ENCODE measurements at regions not wholly inside any gene's neighbourhood (a gene's known extent, or its start where the extent isn't known, plus 50 kb on each side); places are given as distances from the start of the nearest gene placed in this dataset.

DNA sequence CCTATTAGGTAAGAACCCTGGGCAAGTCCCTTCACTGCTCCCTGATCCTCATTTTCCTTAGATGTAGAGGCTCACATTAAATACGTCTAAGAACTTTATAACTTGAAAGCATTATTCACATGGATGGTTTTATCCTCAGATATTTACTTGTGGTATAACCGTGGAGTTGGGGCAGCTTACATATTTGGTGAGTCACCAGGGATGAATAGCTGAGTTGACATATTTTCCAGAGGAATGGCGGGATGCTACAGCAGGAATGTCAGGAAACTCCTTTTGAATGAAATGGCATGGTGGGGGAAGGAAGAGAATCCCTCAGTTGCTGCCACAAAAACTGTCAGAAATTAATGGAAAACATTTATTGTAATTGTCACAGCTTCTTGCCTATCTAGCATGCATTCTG, 165.3 kb upstream of the RPS6KA3 start:
- TF ChIP-seq, protein P1, sequence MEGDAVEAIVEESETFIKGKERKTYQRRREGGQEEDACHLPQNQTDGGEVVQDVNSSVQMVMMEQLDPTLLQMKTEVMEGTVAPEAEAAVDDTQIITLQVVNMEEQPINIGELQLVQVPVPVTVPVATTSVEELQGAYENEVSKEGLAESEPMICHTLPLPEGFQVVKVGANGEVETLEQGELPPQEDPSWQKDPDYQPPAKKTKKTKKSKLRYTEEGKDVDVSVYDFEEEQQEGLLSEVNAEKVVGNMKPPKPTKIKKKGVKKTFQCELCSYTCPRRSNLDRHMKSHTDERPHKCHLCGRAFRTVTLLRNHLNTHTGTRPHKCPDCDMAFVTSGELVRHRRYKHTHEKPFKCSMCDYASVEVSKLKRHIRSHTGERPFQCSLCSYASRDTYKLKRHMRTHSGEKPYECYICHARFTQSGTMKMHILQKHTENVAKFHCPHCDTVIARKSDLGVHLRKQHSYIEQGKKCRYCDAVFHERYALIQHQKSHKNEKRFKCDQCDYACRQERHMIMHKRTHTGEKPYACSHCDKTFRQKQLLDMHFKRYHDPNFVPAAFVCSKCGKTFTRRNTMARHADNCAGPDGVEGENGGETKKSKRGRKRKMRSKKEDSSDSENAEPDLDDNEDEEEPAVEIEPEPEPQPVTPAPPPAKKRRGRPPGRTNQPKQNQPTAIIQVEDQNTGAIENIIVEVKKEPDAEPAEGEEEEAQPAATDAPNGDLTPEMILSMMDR (IDR thresholded peaks at IDR 0.05; ENCODE audit: control insufficient read depth, insufficient read depth, low read depth, low read length, missing control alignments), result no peak
- no peak for DNase-seq (ENCODE audit: low read depth)
- no peak overlapping the region for H3K4me3 ChIP-seq (ENCODE audit: control insufficient read depth, low read depth, low read length)

DNA sequence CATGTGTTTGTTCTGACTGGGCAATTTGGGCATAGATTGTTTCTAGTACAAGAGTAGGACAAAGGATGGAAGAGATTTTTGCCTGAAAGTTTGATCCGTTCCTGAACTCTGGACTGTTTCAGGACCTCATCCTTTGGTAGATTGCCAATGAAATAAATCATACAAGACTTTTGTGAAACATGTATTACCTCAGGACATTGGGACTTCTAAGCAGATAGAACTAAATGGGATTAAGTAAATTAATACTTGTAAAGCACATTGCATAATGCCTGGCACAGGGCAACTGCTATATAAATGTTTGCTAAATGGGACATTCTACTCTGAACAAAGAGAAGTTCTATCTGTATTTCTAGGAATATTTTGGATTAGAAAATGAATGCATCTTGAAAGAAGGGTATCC, 164.8 kb upstream of the RPS6KA3 start:
- DNase-seq (ENCODE audit: low read depth), result no peak
- TF ChIP-seq, protein P1 (IDR thresholded peaks at IDR 0.05; ENCODE audit: control insufficient read depth, insufficient read depth, low read depth, low read length, missing control alignments), result no peak
- H3K4me3 ChIP-seq (ENCODE audit: control insufficient read depth, low read depth, low read length), result no peak overlapping the region

DNA sequence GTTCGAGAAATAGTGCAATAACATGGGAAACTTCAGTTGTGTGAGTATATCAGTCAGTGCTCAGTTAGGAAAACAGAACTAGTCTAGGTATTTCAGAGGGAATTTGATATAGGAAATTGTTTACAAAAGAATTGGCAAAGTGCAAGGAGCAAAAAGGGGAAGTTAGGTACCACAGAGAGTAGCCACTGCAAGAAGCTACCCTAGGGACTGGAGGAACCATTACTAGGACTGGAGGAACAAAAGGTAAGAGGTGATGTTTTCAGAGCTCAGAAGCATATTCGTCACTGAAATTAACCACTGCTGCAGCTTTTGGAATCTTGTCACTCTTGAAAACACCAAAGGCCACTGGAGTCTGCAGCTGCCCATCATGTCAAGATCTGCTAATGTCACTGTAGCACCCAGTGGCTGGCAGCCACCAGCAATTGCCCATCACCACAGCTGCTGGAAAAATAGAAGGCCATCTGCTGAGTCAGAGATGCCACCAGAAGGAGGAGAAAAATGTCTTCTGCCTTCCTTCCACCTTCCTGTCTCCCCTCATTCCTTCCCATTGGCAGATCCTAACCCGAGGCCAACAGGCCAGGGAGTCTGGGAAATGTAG, 160.6 kb upstream of the RPS6KA3 start:
- DNase-seq (ENCODE audit: low read depth), result no peak
- TF ChIP-seq, protein P1 (IDR thresholded peaks at IDR 0.05; ENCODE audit: control insufficient read depth, insufficient read depth, low read depth, low read length, missing control alignments), result no peak
- no peak overlapping the region for H3K4me3 ChIP-seq (ENCODE audit: control insufficient read depth, low read depth, low read length)

DNA sequence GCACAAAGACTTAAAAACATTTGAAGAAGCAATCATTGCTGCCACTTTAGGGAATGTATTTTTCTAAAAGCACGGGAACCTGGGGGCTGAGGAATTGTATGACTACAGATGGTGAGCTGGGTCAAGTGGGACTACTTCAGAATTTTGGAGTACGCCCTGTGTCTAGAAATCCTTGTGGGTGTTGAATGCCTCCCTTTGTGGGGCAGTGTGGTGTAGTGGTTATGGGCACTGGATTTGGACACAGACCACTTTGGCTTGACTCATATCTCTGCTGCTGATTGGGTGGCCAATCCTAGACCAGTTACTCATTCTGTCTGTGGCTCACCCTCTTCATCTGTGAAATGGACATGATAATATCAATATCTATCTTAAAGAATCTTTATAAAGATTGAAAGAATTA, 155.0 kb upstream of the RPS6KA3 start:
- TF ChIP-seq, protein P1 (IDR thresholded peaks at IDR 0.05; ENCODE audit: control insufficient read depth, insufficient read depth, low read depth, low read length, missing control alignments), result no peak
- no peak for DNase-seq (ENCODE audit: low read depth)
- H3K4me3 ChIP-seq (ENCODE audit: control insufficient read depth, low read depth, low read length), result no peak overlapping the region

DNA sequence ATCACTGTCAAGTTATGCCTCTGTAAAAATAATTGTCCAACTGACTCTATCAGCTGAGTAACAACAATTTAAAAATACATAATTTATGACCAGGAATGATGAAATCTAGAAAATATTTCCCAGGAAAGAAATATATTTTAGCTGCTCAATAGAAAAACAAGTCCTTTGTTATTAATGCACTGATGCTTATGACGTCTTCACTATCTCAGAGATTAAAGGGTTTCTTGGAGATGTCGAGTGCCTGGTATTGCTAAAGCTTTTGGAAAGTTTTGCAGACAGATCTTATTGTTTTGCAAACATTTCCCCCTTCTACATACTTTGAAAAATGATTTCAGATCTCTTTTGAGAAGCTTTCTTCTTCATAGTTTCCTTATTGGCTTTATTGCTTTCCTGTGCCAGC, 154.6 kb upstream of the RPS6KA3 start:
- no peak for DNase-seq (ENCODE audit: low read depth)
- no peak overlapping the region for H3K4me3 ChIP-seq (ENCODE audit: control insufficient read depth, low read depth, low read length)
- TF ChIP-seq, protein P1 (IDR thresholded peaks at IDR 0.05; ENCODE audit: control insufficient read depth, insufficient read depth, low read depth, low read length, missing control alignments), result no peak

DNA sequence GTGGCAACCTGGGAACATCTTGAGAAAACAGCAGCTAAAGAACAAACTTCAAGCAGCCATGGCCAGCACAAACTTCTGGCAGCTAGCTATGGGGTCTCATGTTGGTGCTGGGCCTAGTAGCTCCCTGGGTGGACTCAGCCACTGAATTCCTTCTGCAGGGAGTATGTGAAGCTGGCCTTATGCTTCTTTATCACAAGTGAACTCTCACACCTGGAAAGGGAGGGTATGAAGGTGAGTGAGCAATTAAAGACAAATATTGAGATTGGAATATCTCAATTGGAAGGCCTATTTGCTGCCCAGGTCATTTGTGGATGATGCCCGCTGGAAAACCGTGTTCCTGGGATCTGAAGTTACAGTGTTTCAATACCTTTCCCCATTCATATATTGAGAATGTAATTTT, 153.3 kb upstream of the RPS6KA3 start:
- TF ChIP-seq, protein P1 (IDR thresholded peaks at IDR 0.05; ENCODE audit: control insufficient read depth, insufficient read depth, low read depth, low read length, missing control alignments), result no peak

More for the DNA sequence above, 153.3 kb upstream of the RPS6KA3 start:
- H3K4me3 ChIP-seq (ENCODE audit: control insufficient read depth, low read depth, low read length), result no peak overlapping the region
- DNase-seq (ENCODE audit: low read depth), result no peak
